ENCODE measurements at regions not wholly inside any gene's neighbourhood (a gene's known extent, or its start where the extent isn't known, plus 50 kb on each side); places are given as distances from the start of the nearest gene placed in this dataset.

- no peak for DNase-seq
These were observed 1162.2 kb downstream of the BRD1 start for GRCh38 chr22:48665311-48665995.

DNA sequence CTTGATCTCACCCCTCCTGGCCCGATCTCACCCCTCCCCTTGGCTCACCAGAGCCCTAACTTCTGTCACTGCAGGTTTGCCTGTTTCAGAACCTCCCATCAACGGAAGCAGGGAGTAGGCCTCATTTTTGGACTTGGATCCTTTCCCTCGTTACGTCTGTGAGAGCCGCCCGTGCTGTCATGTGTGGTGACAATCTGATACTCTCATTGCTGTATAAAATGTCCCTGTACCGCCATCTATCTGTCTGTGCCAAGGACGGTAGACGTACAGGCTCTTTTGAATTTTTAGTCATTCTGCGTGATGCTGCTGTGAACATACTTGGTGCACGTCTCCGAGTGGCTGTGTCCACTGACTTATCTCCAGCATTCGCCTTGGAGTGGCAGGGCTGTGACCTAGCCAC is 1163.1 kb downstream of the BRD1 start:
- no peak for DNase-seq

GRCh38 chr22:48663297-48663696 is 1164.4 kb downstream of the BRD1 start:
- DNase-seq, result no peak

- DNase-seq, result no peak
These were observed 1165.1 kb downstream of the BRD1 start for GRCh38 chr22:48662476-48663135.

DNA sequence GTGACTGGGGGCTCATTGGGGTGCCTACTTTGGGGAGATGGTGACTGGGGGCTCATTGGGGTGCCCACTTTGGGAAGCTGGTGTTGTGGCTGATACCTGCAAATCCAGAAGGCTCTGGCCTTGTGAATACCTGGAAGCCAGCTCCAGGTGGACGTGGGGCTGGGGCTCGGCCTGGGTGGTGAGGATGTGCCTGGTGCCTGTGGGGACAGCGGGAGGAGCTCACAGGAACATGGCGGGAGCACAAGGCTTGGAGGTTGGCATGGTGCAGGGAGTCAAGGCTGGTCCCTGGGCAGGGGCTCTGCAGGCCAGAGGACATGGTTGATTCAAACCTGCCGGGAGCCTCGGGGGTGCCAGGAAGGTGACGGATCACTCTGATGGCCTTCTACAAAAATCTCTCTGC is 1165.7 kb downstream of the BRD1 start:
- DNase-seq, result no peak

GRCh38 chr22:48660790-48661740 is 1166.6 kb downstream of the BRD1 start:
- no peak for DNase-seq

DNA sequence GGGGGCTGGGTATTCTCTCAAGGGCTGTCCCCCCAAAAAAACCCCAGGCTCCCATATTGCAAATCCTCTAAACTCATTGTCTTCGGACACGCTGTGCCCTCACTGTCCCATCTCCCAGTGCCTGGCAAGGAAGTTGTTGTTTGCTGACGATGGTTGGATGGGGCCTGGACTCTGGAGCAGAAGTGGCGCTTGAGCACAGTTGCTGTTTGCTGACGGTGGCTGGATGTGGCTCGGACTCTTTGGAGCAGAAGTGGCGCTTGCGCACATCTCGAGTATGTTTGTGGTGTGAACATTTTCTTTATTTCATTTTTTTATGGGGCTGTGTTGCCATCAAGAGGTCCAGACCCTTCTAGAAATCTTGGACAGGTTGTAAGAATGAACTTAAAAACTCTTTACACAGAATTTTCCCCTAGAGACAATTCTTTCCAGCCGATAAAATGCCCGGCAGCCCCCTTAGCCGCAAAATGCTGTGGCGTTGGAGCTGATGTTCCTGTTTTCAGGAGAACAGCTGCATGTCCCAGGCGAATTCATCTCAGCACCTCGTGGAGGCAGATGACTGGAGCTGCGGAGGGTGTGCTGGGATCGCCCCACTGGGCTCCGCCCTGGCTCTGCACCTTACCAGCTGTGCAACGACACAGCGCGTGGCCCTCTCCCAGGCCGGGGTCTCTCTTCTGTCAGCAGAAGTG is 1167.4 kb downstream of the BRD1 start:
- no peak for DNase-seq

GRCh38 chr22:48659404-48659996 is 1168.2 kb downstream of the BRD1 start:
- no peak for DNase-seq

- DNase-seq, result no peak
These were observed 1168.8 kb downstream of the BRD1 start for GRCh38 chr22:48658871-48659270.

DNA sequence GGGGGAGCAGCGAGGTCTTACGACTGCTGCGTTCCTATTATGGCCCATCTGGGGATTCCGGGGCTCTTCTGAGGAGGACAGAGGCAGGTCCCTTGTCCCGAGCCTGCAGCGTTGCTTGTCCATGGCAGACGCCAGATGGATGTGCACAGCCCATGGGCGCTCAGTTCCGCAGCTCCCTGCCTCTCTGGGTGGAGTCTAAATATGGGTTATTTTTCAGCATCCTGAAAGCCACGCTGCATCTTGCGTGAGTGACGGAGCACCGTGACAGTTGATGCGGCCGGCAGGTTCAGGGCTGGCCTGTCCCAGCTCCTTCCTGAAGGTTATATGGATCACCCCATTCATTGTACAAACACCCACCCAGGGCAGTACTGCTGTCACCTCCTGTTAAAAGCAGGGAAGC is 1169.4 kb downstream of the BRD1 start:
- no peak for DNase-seq

DNA sequence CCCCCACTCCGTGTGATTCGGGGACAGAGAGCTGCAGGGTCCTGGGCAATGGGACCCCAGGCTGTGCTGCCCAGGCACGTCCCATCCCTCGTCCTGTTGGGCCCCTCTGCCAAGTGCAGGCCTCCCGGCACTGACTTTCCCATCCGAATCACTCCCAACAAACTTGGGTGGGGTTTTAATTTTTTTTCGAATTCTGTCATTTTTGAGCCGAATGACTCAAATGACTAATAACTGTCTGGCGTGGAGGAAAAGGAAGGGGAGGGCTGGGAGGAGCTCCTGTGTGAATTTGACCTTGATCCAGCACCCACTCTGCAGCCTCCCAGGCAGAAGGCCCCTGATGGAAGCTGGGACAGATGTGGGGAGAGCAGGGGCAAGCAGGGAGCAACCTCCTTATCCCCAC is 1173.2 kb downstream of the BRD1 start:
- no peak for DNase-seq

- DNase-seq, result no peak
These were observed 1173.7 kb downstream of the BRD1 start for GRCh38 chr22:48653929-48654328.

- DNase-seq, result no peak
These were observed 1174.4 kb downstream of the BRD1 start for GRCh38 chr22:48653306-48653705.

- DNase-seq, result no peak
These were observed 1174.9 kb downstream of the BRD1 start for GRCh38 chr22:48652796-48653195.

GRCh38 chr22:48651981-48652538 is 1175.6 kb downstream of the BRD1 start:
- DNase-seq, result no peak

- no peak for DNase-seq
These were observed 1176.4 kb downstream of the BRD1 start for GRCh38 chr22:48651036-48651890.

- no peak for DNase-seq
These were observed 1177.2 kb downstream of the BRD1 start for GRCh38 chr22:48650323-48651035.

DNA sequence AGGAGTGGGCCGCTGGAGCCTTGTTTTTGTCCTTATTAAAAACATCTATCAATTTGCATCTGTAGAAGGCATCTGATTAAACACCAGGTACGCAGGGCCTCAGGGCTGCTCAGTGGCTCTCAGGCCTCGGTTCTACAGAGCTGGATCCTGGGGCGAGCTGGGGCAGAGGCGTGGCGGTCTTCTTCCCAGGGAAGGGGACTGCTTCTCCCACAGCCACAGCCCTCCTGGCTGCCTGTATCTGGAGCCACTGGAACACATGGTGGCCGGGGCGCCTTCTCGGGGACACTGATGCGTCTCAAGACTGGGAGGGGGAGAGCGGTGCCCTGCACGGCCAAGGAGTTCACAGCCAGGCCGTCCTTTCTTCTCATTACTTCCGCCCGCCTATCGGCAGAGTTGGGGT is 1178.2 kb downstream of the BRD1 start:
- DNase-seq, result no peak

DNA sequence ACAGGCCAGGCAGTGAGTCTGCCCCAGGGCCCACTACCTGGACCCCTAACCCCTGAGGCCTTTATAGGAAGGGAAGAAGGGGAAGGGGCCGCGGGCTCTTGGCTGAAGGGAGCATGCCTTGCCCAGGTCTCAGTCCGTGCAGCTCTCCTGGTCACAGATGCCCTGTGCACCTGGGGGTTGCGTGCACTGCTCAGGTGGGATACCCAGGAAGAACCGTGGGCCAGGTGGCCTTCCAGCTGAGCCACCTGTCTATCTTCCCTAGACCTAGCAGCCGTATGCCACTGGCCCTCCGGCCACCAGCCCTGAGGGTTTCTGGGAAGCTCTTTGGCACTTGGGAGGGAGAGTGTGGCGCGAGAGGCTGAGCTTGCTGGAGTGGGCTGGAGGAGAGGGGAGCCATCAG is 1178.6 kb downstream of the BRD1 start:
- no peak for DNase-seq
